OCI-LY1 (cell line): ENCODE measurements at regions not wholly inside any gene's neighbourhood (a gene's known extent, or its start where the extent isn't known, plus 50 kb on each side); places are given as distances from the start of the nearest gene placed in this dataset.

Experiments used
- EZH2 ChIP-seq: fragments of 200-600 bp; sonication (generic), shearing (Covaris generic); IDR thresholded peaks from 2 replicates; pipeline ENCODE4 v1.8.0; 2017; ENCODE audit warnings: borderline replicate concordance, mixed run types, mild to moderate bottlenecking, antibody characterized with exemption, low read length, moderate library complexity, mixed read lengths
- TF ChIP-seq, protein P1 (sequence below): fragments of 200-600 bp; sonication (generic), shearing (Covaris generic); IDR thresholded peaks from 2 replicates; pipeline ENCODE4 v1.5.1; 2017; ENCODE audit warnings: mild to moderate bottlenecking, antibody characterized with exemption, low read length, moderate library complexity, mixed read lengths

DNA sequence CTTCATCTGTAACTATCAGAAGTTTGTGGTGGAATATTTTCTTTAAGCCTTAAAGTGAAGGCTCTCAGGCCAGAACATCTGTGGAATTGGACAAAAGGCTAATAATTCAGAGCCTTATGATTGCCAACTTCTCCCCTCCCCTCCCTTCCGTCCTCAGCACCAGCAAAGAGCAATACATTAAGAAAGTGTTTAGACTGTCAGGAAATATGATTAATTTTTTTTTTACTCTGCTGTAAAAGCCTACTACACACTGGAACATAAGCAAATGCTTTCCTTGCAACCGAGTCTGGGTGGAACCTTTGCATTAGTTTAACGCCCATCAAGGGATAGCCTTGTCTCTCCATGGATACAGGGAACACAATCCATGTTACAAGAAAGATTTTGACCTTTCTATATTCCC lies 110.3 kb upstream of the TARS1 start:
- TF ChIP-seq, protein P1, sequence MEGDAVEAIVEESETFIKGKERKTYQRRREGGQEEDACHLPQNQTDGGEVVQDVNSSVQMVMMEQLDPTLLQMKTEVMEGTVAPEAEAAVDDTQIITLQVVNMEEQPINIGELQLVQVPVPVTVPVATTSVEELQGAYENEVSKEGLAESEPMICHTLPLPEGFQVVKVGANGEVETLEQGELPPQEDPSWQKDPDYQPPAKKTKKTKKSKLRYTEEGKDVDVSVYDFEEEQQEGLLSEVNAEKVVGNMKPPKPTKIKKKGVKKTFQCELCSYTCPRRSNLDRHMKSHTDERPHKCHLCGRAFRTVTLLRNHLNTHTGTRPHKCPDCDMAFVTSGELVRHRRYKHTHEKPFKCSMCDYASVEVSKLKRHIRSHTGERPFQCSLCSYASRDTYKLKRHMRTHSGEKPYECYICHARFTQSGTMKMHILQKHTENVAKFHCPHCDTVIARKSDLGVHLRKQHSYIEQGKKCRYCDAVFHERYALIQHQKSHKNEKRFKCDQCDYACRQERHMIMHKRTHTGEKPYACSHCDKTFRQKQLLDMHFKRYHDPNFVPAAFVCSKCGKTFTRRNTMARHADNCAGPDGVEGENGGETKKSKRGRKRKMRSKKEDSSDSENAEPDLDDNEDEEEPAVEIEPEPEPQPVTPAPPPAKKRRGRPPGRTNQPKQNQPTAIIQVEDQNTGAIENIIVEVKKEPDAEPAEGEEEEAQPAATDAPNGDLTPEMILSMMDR = no peak
- no peak for TF ChIP-seq EZH2
